WI38 (cell line): ENCODE measurements at regions not wholly inside any gene's neighbourhood (a gene's known extent, or its start where the extent isn't known, plus 50 kb on each side); places are given as distances from the start of the nearest gene placed in this dataset.
"Not testable (repeated sequence)": the region's sequence is repeated elsewhere in the genome, so short reads cannot be mapped to it uniquely, and the experiment has no call there.

Experiments
- H3K4me3 ChIP-seq: 2 replicates; pipeline ENCODE4 v1.5.1; 2011; ENCODE audit warnings: low read depth, mild to moderate bottlenecking, control low read depth, low read length
- CTCF ChIP-seq: IDR thresholded peaks from 2 replicates; pipeline ENCODE4 v1.5.1; 2012; ENCODE audit warnings: low read depth, mild to moderate bottlenecking, control low read depth, low read length

- H3K4me3 ChIP-seq: no peak overlapping the region
- no peak for TF ChIP-seq CTCF
These were observed 107.4 kb upstream of the SGCD start for GRCh38 chr5:156219483-156220005.

GRCh38 chr5:156221816-156222215 is 105.1 kb upstream of the SGCD start:
- TF ChIP-seq CTCF: no peak
- H3K4me3 ChIP-seq: no peak overlapping the region

- no peak overlapping the region for H3K4me3 ChIP-seq
- TF ChIP-seq CTCF: no peak
These were observed 103.4 kb upstream of the SGCD start for GRCh38 chr5:156223547-156223946.

- not testable (repeated sequence) for H3K4me3 ChIP-seq
These were observed 100.5 kb upstream of the SGCD start for GRCh38 chr5:156226485-156226884.

- H3K4me3 ChIP-seq: no peak overlapping the region
- TF ChIP-seq CTCF: no peak
These were observed 96.1 kb upstream of the SGCD start for GRCh38 chr5:156230887-156231286.

GRCh38 chr5:156232251-156232869 is 94.6 kb upstream of the SGCD start:
- no peak for TF ChIP-seq CTCF

GRCh38 chr5:156237361-156237760 is 89.6 kb upstream of the SGCD start:
- TF ChIP-seq CTCF: no peak
- H3K4me3 ChIP-seq: no peak overlapping the region

More at GRCh38 chr5:156232251-156232869, 94.6 kb upstream of the SGCD start:
- H3K4me3 ChIP-seq: no peak overlapping the region

- H3K4me3 ChIP-seq: no peak overlapping the region
- no peak for TF ChIP-seq CTCF
These were observed 87.2 kb upstream of the SGCD start for GRCh38 chr5:156239800-156240199.
